ENCODE measurements at regions not wholly inside any gene's neighbourhood (a gene's known extent, or its start where the extent isn't known, plus 50 kb on each side); places are given as distances from the start of the nearest gene placed in this dataset.

GRCh38 chr5:42948961-42949347 is 91.2 kb downstream of the ANXA2R start (continued):
- TF ChIP-seq, protein P1, sequence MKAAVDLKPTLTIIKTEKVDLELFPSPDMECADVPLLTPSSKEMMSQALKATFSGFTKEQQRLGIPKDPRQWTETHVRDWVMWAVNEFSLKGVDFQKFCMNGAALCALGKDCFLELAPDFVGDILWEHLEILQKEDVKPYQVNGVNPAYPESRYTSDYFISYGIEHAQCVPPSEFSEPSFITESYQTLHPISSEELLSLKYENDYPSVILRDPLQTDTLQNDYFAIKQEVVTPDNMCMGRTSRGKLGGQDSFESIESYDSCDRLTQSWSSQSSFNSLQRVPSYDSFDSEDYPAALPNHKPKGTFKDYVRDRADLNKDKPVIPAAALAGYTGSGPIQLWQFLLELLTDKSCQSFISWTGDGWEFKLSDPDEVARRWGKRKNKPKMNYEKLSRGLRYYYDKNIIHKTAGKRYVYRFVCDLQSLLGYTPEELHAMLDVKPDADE (IDR thresholded peaks at IDR 0.05) = no peak
- TF ChIP-seq CREB1 (CRISPR knock-in tag; IDR thresholded peaks at IDR 0.05; ENCODE audit: low read depth) = no peak
- TF ChIP-seq CTCF (conservative IDR thresholded peaks at IDR 0.05; ENCODE audit: low read depth in 2 of 2) = no peak
- no peak for TF ChIP-seq ZNF331 (CRISPR knock-in tag; IDR thresholded peaks at IDR 0.05; ENCODE audit: low read depth)
- TF ChIP-seq STAT1 (IDR thresholded peaks at IDR 0.05; ENCODE audit: unreplicated experiment) = no peak
- TF ChIP-seq, protein P2, sequence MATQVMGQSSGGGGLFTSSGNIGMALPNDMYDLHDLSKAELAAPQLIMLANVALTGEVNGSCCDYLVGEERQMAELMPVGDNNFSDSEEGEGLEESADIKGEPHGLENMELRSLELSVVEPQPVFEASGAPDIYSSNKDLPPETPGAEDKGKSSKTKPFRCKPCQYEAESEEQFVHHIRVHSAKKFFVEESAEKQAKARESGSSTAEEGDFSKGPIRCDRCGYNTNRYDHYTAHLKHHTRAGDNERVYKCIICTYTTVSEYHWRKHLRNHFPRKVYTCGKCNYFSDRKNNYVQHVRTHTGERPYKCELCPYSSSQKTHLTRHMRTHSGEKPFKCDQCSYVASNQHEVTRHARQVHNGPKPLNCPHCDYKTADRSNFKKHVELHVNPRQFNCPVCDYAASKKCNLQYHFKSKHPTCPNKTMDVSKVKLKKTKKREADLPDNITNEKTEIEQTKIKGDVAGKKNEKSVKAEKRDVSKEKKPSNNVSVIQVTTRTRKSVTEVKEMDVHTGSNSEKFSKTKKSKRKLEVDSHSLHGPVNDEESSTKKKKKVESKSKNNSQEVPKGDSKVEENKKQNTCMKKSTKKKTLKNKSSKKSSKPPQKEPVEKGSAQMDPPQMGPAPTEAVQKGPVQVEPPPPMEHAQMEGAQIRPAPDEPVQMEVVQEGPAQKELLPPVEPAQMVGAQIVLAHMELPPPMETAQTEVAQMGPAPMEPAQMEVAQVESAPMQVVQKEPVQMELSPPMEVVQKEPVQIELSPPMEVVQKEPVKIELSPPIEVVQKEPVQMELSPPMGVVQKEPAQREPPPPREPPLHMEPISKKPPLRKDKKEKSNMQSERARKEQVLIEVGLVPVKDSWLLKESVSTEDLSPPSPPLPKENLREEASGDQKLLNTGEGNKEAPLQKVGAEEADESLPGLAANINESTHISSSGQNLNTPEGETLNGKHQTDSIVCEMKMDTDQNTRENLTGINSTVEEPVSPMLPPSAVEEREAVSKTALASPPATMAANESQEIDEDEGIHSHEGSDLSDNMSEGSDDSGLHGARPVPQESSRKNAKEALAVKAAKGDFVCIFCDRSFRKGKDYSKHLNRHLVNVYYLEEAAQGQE (IDR thresholded peaks at IDR 0.05; ENCODE audit: unreplicated experiment) = no peak

GRCh38 chr5:42944989-42945388 is 95.1 kb downstream of the ANXA2R start:
- peaks cover 25% of the 10 kb centered on the region for H3K27me3 Mint-ChIP-seq (ENCODE audit: insufficient read depth, low read depth, poor library complexity)
- H3K4me1 Mint-ChIP-seq = peaks cover 23% of the 10 kb centered on the region
- H3K36me3 ChIP-seq (ENCODE audit: insufficient read depth) = no peaks in the 10 kb centered on the region
- H3K9me2 ChIP-seq (ENCODE audit: insufficient read depth) = no peaks in the 10 kb centered on the region
- no peak for TF ChIP-seq CREB1 (CRISPR knock-in tag; IDR thresholded peaks at IDR 0.05; ENCODE audit: low read depth)
- no peak for TF ChIP-seq NANOG (IDR thresholded peaks at IDR 0.05; ENCODE audit: borderline replicate concordance)
- TF ChIP-seq JUNB (IDR thresholded peaks at IDR 0.05; ENCODE audit: unreplicated experiment) = no peak
- TF ChIP-seq STAT1 (IDR thresholded peaks at IDR 0.05; ENCODE audit: unreplicated experiment) = no peak
- TF ChIP-seq, protein P2 (IDR thresholded peaks at IDR 0.05; ENCODE audit: unreplicated experiment) = no peak
- no peak for TF ChIP-seq EZH2phosphoT487 (IDR thresholded peaks at IDR 0.05; ENCODE audit: unreplicated experiment)
- TF ChIP-seq, protein P1 (IDR thresholded peaks at IDR 0.05) = no peak
- no peak for TF ChIP-seq ZNF114 (CRISPR knock-in tag; IDR thresholded peaks at IDR 0.05)
- H2AFZ ChIP-seq = no peak overlapping the region; the same call in 1 of the 2 replicates
- H3K27ac Mint-ChIP-seq = no peak overlapping the region
- peaks cover 11% of the 10 kb centered on the region for H3K4me1 ChIP-seq (ENCODE audit: insufficient read depth)
- no peaks in the 10 kb centered on the region for H3K9me3 Mint-ChIP-seq
- H3K4me3 ChIP-seq = no peak overlapping the region
- H3K36me3 Mint-ChIP-seq (ENCODE audit: low read depth) = no peaks in the 10 kb centered on the region
- H3F3A ChIP-seq (replicated peaks; ENCODE audit: low read depth) = peaks cover 6% of the 10 kb centered on the region; the same call in 1 of the 2 replicates
- ATAC-seq (no peak), DNase-seq (ENCODE audit: low spot score) (no peak)
- H3K4me3 Mint-ChIP-seq = no peak overlapping the region
- H3K79me2 ChIP-seq (replicated peaks; ENCODE audit: insufficient read depth) = no peaks in the 10 kb centered on the region
- no peak overlapping the region for H3K4me2 ChIP-seq
- peaks cover 41% of the 10 kb centered on the region for H3K27me3 ChIP-seq (ENCODE audit: insufficient read depth)
- 0 out of 2 replicates have a peak, but pooled peaks cover 3% of the 10 kb centered on the region for H4K20me1 ChIP-seq (replicated peaks; ENCODE audit: insufficient read depth)
- H3K27ac ChIP-seq (ENCODE audit: low read depth) = no peak overlapping the region

Measured in GM23338 (cell line).